Activated CD4-positive, alpha-beta T cell treated with anti-CD3 and anti-CD28 coated beads for 48 hours (primary cell): ENCODE measurements at regions not wholly inside any gene's neighbourhood (a gene's known extent, or its start where the extent isn't known, plus 50 kb on each side); places are given as distances from the start of the nearest gene placed in this dataset.

ENCODE experiments used
- DNase-seq: peaks from one replicate; pipeline ENCODE4 v3.0.0-alpha.2; 2020

- DNase-seq: no peak
Observed at GRCh38 chrX:5278908-5279307, 949.8 kb downstream of the NLGN4X start.

DNA sequence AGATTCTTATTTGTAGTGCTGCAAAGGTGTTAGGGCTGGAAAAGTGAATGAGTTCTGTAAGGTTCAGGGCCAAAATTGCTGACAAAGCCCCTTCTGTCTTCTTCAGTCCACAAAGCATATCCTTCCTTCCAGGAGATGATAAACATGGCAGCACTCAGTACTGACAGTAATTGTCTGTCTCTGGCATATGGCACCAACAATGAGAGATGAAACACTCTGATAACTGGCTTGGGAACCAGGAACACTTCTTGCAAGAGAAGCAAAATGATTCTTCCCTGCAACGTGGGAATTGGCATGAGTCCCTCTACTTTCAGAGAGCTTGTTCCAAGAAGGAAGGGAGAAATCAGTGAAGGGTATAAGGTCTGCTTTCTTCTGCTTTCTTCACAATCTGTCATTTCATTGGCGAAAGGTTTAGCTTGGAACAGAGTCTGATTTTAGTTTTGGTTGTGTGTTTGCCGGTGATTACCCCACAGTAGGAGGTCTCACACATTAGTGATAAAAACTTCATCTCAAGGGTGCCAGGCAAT, 963.3 kb downstream of the NLGN4X start:
- DNase-seq: no peak

- DNase-seq: no peak
Observed at GRCh38 chrX:5250106-5250505, 978.6 kb downstream of the NLGN4X start.

- DNase-seq: no peak
Observed at GRCh38 chrX:5242091-5242790, 986.4 kb downstream of the NLGN4X start.

DNA sequence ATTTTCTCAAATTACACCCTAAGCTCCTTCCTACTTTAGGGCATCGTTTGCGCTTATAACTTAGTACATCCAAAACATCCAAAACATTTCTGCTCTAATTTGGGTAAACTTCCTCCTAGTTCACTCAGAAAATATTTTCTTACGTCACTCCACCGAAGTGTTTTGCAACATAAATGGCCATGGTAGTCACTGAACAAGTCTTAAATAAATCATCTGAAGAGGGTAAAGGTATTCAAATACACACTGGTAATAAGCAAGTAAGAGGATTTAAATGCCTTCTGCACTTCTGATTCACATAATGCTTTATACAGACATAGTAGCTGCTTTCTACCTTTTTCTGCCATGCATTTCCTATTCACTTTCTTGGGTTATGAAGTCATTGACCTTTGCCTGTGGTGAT, 991.9 kb downstream of the NLGN4X start:
- DNase-seq: no peak

- no peak for DNase-seq
Observed at GRCh38 chrX:5236096-5236495, 992.6 kb downstream of the NLGN4X start.

DNA sequence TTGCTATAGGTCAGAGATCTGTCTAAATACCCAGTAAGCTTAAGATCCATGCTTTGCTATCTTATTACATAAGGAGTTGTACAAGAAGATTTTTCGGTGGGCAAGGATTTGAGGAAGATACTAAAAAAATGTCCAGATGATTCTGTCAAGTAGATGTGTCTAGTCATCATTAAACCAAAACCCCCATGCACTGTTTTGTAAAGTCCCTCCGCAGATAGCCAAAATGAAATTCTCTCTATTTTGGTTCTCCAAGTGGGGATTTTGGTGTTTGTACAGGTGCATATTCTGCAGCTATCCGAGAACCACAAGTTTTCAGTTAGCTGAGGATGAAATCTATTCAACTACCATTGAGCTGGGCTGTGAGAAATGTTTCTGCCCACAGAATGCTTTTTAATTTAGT, 994.8 kb downstream of the NLGN4X start:
- no peak for DNase-seq

DNA sequence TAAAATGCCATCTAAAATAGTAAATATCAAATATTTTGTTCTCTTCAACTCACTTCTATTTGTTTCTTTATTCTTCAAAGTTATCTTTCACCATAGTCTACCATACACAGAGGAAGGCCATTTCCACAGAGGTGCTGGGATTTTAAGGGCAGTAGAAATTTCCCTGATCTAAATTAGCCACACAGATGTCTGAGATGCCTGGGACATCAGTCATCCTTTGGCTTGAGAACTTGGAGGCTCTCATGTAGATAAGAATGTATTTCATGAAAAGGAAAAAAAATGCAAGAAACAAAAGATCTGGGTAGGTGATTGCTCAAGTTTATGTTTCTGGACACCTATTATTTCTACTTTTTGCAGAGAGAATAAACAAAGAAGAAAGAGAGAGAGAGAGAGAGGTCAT, 1008.2 kb downstream of the NLGN4X start:
- DNase-seq: no peak

DNA sequence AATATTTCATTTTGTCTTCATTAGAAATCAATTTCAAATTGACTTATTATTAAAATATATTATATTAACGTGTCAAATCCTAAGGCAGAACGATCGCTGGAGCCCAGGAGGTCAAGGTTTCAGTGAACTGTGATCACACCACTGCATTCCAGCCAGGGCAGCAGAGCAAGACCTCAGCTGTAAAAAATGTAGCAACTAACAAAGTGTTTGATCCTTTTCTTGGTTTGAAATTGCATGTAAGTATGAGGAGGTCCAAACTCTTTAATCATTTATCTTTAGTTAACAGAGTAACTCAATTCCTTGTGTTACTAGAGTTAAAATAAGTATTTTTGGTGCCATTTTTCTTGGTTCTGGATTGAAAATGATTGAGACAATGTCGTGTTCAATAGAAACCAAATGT, 1033.9 kb downstream of the NLGN4X start:
- no peak for DNase-seq

- no peak for DNase-seq
Observed at GRCh38 chrX:5180135-5180741, 1048.4 kb downstream of the NLGN4X start.

GRCh38 chrX:5176766-5177165, 1051.9 kb downstream of the NLGN4X start:
- no peak for DNase-seq

DNA sequence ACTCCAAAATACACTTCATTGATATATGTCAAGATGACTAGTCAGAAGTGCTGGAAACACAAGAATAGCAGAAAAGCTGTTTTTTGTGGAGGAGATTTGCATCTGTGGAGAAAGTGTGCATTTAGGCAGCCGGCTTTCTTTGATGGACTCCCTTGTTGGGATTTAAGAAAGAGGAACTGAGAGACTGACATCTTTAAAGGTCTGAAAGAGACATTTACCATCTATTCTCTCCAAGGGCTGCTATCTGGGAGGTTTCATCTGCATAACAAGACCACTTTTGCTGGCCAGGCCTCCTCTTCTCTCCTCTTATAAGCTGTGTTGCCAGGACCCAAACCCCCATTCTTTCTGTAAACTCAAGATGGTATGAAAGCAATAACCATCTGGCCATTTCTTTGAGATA, 1065.0 kb downstream of the NLGN4X start:
- DNase-seq: no peak

GRCh38 chrX:5155301-5155700, 1073.4 kb downstream of the NLGN4X start:
- DNase-seq: no peak

DNA sequence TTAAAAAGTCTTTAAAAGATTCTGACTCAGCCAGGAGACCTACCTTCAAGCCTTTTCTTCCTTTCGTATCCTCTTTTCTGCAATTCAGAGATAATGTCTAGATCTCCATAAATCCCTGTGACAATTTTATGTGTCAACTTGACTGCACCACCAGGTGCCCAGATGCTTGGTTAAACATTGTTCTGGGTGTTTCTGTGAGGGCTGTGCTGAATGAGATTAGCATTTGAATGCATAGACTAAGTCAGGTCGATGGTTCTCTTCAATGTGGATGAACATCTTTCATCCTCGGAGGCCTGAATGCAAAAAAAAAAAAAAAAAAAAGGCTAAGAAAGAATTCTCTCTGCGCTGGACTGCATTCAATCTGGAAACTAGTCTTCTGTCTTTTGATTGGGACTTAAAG, 1082.7 kb downstream of the NLGN4X start:
- DNase-seq: no peak

DNA sequence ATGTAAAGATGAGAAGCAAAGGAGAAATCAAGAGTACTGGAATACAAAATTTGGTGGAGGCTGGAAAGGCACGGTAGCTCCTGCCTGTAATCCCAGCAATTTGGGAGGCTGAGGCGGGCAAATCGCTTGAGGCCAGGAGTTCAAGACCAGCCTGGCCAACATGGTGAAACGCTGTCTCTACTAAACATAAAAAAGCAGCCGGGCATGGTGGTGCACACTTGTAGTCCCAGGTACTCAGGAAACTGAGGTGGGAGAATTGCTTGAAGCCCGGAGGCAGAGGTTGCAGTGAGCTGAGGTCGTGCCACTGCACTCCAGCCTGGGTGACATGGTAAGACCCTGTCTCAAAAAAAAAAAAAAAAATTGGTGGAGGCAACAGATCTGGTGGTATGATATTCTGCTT, 1086.0 kb downstream of the NLGN4X start:
- no peak for DNase-seq

DNA sequence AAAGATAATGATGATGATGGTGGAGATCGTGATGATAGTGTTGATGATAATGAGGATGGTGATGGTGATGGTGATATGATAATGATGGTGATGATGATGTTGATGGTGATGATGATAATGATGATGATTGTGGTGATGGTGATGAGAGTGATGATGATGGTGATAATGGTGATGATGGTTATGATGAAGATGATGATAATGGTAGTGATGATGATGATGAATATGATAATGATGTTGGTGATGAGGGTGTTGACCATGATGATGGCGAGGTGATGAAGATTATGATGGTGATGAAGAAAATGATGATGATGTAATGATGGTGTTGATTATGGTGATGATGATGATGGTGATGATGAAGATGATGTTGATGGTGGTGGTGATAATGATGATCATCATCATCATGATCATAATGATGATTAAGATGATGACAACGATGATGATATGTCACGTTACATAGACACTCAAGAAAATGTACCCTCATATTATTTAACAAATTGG, 1106.4 kb downstream of the NLGN4X start:
- DNase-seq: no peak

DNA sequence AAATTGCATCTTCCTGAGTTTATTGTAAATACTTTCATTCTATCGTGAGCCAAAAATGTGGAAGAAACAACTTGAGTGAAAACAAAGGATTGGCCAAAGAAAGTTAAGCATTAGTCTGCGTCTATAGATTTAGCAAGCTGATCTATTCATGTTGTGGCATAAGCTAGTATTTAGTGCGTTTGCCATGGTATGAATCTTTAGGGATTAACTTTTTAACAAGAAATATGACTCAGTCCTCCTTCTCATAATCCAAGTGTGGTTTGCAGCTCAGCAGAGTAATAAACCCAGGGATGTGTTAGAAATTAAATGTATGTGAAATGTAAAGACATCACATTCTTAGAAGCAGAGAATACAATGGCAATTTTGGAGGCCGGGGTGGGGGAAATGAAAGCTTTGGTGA, 1110.9 kb downstream of the NLGN4X start:
- no peak for DNase-seq

GRCh38 chrX:5113128-5113527, 1115.5 kb downstream of the NLGN4X start:
- DNase-seq: no peak

GRCh38 chrX:5100004-5100403, 1128.7 kb downstream of the NLGN4X start:
- no peak for DNase-seq

DNA sequence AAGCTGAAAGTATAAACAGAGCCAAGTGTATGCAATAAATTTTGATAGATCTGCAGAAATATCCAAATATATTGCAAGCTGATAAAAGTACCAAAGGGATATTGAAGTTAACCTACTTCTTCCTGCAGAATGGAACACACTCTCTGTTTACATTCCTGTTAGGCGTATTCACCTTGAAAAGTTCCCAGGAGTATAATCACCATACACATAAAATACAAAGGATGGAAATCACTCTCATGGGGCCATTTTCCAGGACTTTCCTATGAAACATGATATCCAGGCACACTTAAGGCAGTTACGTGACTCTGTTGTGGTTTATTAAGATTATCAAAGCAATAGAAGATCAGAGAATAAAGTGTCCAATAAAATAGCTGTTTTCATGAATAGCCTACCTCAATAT, 1142.3 kb downstream of the NLGN4X start:
- DNase-seq: no peak

DNA sequence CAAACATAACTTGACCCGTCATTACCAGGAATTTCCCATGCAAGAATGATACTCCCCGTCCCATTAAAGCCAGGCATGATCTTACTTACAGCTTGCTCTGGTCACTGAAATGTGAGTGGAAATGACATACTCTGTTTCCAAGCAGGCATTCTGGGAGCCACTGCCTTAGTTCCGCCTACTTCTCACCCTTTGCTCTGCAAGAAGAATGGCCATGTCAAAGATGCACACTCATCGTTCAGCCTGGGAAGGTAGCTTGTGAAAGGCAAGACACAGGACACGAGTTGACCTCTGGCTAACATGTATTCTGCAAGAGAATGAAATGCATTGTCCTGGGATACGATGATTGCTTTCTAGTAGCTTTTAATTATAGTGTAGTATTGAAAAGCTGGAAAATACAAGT, 1144.4 kb downstream of the NLGN4X start:
- DNase-seq: no peak

DNA sequence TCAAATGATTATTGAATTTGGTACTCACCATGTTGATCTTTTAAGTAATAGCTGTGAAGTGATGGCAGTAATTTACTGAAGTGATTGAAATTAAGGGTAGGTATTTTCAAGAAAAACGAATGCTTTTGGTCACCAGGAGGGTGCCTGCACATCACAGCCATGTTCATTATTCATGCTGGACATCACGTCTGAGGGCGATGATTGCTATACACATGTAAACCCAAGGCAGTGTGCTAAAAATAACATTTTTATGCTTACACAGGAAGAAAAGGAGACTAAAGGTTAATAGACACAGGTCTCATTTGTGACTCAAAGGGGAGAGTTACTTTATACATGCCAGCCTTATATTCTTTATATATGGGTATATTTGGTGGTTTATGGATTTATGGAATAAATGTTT, 1146.0 kb downstream of the NLGN4X start:
- DNase-seq: no peak

DNA sequence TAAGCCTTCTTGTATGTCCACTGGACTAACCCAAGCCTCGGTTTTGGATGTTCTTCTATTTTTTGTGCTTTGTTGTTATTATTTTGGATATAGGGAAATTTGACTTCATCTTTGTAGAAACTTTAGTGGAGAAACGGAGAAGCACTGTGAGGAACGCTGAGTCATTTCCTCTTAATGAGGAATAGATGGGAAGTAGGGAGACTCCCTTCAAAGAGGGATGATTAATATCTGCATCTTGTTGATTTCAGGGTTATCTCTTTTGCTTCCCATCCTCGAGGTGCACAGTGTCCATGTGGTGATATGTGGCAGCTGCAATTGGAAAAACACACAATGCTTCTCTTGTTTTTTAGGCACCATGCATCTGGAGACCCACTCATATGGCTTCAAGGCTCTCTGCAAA, 1147.9 kb downstream of the NLGN4X start:
- no peak for DNase-seq

- no peak for DNase-seq
Observed at GRCh38 chrX:5068550-5068949, 1160.1 kb downstream of the NLGN4X start.

GRCh38 chrX:5057786-5058185, 1170.9 kb downstream of the NLGN4X start:
- DNase-seq: no peak
